GM18868 (cell line): ENCODE measurements at regions not wholly inside any gene's neighbourhood (a gene's known extent, or its start where the extent isn't known, plus 50 kb on each side); places are given as distances from the start of the nearest gene placed in this dataset.

Experiments
- ATAC-seq: cut with Tn5 transposase; IDR thresholded peaks from one replicate; pipeline ENCODE4 v1.9.1; 2021; ENCODE audit warnings: mild to moderate bottlenecking, moderate library complexity; ENCODE audit not compliant: unreplicated experiment

DNA sequence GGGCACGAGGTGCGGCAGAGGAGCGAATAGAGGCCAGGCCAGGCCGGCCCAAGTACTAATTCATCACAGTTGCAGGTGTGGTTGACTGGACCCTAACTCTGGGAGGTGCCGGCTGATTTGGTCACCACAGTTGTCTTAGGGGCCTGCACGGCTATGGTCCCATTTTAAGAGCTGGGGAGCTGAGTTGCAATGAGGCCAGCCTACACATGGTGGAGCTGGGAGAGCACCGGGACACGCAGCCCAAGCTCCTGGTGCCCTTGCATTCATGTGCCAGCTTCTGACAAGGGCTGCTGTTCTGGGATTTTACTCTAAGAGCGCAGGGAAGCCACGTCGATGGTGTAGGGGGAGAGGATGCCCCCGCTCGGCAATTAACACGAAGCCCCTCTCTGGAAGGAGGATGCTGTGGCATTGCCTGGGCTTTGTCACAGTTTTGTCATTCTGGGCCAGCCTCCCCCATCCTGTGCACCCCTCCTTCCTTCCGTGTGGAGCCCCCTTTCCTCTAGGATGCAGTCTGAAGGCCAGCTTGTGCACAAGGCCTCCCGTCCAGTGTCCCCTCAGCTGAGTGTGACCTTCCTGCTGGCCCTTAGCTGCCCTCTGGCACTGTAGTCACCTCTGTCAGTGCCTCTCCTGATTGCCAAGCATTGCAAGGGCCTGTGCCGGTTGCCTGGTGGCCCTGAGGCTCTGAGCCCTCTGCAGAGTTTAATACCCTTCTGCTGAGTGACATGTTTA lies 109.4 kb upstream of the C1QTNF9B start:
- no peak for ATAC-seq

DNA sequence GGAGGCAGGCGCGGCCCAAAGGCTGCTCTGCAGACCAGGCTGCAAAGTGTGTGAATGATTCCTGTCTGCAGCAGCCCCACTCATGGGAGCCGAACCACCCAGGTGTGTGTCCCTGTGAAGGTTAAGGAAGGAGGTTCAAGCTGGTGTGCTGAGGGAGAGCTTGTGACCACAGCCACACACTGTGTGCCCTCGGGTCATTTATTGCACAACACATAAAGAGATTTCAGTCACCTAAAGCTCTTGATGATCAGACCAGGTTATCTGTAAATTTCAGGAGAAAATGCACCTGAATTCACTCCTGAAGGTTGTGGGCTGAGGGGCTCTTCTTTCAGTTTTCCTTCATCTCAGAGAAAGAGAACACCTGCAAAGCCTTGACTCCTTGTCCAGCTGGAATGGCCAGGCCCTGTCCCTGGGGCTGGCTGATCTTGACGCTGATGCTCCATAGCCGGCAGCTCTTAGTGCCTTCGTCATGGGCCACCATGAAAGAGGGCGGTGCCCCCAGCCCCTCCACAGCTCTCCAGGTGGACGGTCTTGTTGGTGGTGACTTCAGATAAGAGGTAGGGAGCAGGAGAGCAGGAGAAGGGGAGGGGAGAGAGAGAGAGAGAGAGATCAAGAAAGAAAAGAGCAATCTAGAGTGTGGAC lies 110.8 kb upstream of the C1QTNF9B start:
- no peak for ATAC-seq

DNA sequence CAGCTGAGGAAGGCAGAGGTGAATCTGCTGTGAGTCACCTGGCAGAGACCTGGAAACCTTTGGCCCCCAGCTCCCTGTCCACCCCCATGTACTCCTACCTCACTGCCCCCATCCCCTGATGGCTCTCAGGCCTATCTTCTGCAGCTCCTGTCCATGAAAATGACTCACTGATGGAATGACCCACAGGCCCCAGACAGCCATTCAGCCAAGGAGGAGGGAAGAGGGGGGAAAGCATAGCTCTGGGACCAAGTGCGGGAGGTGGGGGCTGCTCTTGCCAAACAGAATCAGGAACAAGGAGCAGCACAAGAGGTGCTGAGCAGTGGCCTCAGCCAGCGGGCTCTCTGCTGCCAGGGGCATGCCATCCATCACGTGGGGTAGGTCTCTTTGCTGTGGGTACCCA lies 111.4 kb upstream of the C1QTNF9B start:
- no peak for ATAC-seq

DNA sequence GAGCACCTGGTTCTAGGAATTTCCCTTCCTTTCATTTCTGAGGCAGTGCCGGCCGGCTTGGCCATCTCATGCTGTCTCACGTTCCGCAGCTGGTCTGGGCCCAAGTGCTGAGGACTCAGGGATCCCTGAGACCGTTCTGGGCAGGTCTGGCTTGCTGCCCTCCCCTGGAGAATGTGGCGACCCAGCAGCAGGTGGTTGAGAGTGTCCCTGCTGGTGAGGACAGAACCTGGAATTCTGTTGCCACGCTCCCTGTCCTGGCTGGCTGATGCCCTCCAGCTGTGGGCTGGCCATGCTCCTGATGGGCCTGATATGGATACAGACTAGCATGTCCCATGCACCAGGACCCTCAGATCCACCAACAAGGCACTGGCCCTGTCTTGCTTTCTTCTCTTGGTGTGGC lies 114.0 kb upstream of the C1QTNF9B start:
- ATAC-seq = no peak

DNA sequence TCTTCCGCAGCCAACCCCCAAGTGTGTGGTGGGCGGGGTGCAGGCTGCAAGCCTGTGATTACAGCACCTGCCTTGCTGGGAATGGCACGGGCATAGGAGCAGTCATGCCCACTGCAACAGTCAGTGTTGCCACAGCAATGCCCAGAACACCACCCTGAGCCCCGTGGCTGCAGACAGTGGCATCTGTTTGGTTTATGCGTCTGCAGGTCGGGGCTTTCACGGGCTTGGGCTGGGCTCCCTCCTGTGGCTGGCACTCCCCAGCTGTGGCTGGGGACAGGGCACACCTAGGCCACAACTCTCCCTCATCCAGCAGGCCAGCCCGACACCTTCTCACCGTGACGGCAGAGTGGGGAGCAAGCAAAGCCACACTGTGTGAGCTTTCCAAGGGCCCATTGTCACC lies 115.3 kb upstream of the C1QTNF9B start:
- no peak for ATAC-seq

DNA sequence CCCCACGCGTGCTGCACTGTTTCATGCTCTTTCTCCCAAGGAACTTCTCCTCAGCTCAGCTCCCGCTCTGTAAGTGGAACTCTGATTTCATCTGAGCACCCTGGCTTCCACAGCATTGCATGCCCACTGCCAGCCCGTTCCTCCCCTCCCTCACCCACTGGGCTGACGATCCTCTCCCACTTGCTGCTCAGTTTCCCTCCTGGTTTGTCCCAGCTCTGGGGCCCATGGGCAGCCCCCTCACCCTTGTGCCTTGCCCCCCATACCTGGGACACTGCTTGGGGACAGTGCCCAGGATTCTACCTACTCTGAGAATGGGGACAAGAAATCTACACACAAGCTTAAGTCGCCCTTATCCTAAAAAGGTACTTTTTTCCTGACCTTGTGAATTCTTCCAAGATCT lies 115.9 kb upstream of the C1QTNF9B start:
- no peak for ATAC-seq

GRCh38 chr13:24016046-24016445 lies 118.7 kb upstream of the C1QTNF9B start:
- no peak for ATAC-seq

DNA sequence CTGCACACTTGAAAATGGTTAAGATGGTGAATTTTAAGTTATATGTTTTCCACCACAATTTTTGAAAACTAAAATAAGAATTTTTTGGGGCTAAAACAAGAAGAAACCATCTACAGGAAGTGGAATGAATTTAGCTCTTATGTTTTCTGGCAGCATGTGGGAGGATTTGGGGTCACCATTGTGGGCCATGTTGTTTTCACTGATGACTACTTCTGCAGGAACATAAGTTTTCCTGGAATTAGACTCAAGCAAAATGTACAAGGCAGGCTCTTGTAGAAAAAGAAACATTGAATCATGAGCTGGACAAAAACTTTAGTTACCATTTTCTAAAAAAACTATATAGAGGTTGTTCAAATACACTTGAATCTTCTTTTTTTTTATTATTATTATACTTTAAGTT lies 125.3 kb upstream of the C1QTNF9B start:
- no peak for ATAC-seq

DNA sequence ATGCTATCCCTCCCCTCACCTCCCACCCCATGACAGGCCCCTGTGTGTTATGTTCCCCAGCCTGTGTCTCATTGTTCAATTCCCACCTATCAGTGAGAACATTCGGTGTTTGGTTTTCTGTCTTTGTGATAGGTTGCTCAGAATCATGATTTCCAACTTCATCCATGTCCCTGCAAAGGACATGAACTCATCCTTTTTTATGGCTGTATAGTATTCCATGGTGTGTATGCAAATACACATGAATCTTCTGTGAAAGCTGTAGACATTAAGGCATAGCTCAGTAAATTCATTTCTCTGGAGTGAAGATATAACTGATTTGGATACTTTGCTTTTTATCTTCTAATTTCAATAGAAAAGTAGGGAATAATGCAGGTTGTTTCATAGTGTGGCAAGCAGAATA lies 125.8 kb upstream of the C1QTNF9B start:
- ATAC-seq = no peak

- no peak for ATAC-seq
Observed at GRCh38 chr13:24027494-24027893, 130.2 kb upstream of the C1QTNF9B start.

- no peak for ATAC-seq
Observed at GRCh38 chr13:24032252-24032651, 128.3 kb upstream of the SPATA13 start.

- no peak for ATAC-seq
Observed at GRCh38 chr13:24032674-24033073, 127.8 kb upstream of the SPATA13 start.

DNA sequence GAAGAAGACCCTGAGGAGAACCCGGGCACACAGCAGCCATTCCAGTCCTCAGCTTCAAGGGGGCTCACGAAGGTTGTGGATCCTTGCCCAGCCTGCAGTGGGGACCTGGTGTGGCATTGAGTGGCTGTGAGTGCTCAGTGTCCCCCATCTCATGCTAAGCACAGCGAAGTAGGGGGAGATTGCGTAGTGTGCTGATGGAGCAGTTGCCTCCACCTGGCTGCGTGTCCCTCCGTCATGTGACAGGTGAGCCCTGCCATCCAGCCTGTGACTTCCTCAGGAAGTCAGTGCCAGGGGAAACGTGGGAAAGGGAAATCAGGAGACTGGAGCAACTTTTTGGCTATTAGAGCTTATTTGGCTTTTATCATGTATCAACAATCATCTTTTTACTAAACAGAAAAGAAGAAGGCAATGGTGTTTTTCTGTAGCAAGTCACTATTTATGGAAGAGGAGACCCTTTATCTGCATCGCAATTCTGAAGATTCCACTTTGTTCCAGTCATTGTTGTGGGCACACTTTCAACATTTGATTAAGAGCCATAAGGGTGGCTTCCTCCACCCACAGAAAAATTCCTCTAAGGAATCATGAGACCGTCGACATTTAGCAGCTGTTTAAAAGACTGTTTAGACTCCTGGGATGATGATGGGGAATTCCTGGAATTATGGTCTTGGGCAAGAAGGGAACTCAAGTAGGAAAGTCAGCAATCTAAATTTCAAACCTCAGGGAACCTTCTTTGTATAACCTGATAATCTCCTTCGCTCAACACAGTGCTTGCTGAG lies 126.8 kb upstream of the SPATA13 start:
- ATAC-seq = no peak

- no peak for ATAC-seq
Observed at GRCh38 chr13:24035411-24035810, 125.1 kb upstream of the SPATA13 start.

- ATAC-seq = no peak
Observed at GRCh38 chr13:24036115-24036514, 124.4 kb upstream of the SPATA13 start.

- ATAC-seq = no peak
Observed at GRCh38 chr13:24038405-24038804, 122.1 kb upstream of the SPATA13 start.

- no peak for ATAC-seq
Observed at GRCh38 chr13:24038841-24039330, 121.6 kb upstream of the SPATA13 start.

DNA sequence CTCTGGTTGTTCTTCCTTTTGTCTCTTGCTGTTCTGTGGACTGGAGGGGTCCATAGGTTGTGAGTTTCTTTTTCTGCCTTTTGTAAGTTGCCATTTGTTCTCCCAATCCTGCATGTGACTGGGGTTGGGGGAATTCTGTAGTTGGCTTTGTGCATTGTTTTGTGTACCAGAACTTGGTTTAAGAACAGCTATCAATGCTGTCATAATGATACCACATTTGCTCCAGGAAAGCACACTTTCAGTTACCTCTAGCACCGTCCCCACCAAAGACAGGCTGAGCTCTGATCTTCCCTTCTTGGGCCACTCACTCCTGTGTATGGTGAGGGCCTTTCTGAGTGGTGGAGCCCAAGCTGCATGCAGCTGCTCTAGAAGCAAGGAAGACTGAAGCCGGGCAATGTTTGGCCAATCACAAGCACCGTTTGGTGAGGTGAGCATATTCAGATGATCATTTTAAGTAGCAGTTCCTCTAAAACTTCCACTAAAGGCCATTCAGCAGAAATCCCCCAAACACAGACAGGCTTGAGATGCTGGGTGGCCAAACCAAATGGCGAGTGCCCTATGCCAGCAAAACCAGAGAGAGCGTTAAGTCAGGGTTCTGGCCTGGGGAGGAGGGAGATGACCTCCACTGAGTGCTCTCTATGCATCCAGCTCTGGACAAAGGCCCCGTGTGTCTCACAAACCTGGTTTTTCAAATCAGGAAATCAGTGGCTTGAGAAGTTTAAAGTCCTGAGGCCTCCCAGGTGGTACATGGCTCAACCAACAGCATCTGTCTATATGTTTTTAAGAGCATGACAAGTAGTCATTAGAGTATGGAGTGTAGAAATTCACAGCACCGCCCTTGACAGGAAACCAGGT lies 120.7 kb upstream of the SPATA13 start:
- peak; percentile 87 for ATAC-seq

- ATAC-seq = no peak
Observed at GRCh38 chr13:24040835-24041234, 119.7 kb upstream of the SPATA13 start.

DNA sequence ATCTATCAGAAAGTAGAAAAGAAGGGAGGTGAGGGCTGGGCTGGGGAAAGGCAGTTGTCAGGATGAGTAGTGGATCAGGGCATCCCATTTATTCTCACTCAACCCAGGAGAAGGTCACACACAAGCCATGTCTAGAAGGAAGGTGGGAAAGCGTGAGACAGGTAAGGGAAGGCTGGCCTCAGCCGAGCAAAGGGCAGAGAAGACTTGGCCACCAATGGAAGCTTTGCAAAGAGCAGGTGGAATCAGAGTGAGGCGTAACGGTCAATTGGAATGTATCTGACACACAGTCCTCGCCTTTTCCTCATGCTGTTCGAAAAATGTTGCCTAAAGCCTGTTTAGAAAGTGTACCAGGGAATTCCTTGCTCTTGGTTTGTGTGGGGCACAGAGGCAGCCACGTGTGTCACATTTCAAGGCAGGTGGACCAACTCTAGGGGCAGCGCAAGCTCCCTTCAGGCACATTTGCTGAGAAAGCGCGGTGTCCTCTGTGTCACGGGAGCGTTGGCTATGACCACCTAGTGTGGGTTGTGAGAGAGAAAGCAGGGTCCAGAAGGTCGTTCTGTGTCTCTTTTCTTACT lies 118.8 kb upstream of the SPATA13 start:
- no peak for ATAC-seq
